Mesendoderm (in vitro differentiated cells): ENCODE measurements at regions not wholly inside any gene's neighbourhood (a gene's known extent, or its start where the extent isn't known, plus 50 kb on each side); places are given as distances from the start of the nearest gene placed in this dataset.

Experiments
- DNase-seq: peaks from one replicate; pipeline ENCODE4 v3.0.0; 2013
- H2AK5ac ChIP-seq: 2 replicates; pipeline ENCODE4 v1.6.1; 2013; ENCODE audit warnings: low read length, inconsistent platforms
- H2BK120ac ChIP-seq: 2 replicates; pipeline ENCODE4 v1.6.1; 2013; ENCODE audit warnings: low read depth, mild to moderate bottlenecking, low read length, moderate library complexity, mixed read lengths
- H2BK15ac ChIP-seq: replicated peaks from 2 replicates; pipeline ENCODE4 v1.6.1; 2013; ENCODE audit warnings: low read depth, mild to moderate bottlenecking, moderate library complexity
- H2BK5ac ChIP-seq: 2 replicates; pipeline ENCODE4 v1.6.1; 2013; ENCODE audit warnings: low read length, inconsistent platforms
- H3K18ac ChIP-seq: 2 replicates; pipeline ENCODE4 v1.6.1; 2013; ENCODE audit warnings: mild to moderate bottlenecking, low read length, mixed read lengths
- H3K23ac ChIP-seq: one replicate; pipeline ENCODE4 v1.6.1; 2013; ENCODE audit warnings: low read length
- H3K27ac ChIP-seq: 2 replicates; pipeline ENCODE4 v1.5.1; 2013; ENCODE audit warnings: low read depth, mild to moderate bottlenecking, inconsistent platforms, low read length, moderate library complexity
- H3K27me3 ChIP-seq: 2 replicates; pipeline ENCODE4 v1.6.1; 2013; ENCODE audit warnings: low read length, control low read depth, mild to moderate bottlenecking, inconsistent platforms; ENCODE audit not compliant: insufficient read depth, poor library complexity
- H3K36me3 ChIP-seq: 2 replicates; pipeline ENCODE4 v1.6.1; 2013; ENCODE audit warnings: low read length, inconsistent platforms; ENCODE audit not compliant: control insufficient read depth, insufficient read depth
- H3K4ac ChIP-seq: one replicate; pipeline ENCODE4 v1.6.1; 2013; ENCODE audit warnings: low read depth, mild to moderate bottlenecking, low read length, moderate library complexity
- H3K4me1 ChIP-seq: 2 replicates; pipeline ENCODE4 v1.6.1; 2013; ENCODE audit warnings: low read depth, low read length, inconsistent platforms; ENCODE audit not compliant: control insufficient read depth
- H3K4me2 ChIP-seq: 2 replicates; pipeline ENCODE4 v1.6.1; 2013; ENCODE audit warnings: low read length
- H3K4me3 ChIP-seq: 2 replicates; pipeline ENCODE4 v1.5.1; 2013; ENCODE audit warnings: mild to moderate bottlenecking, low read length
- H3K56ac ChIP-seq: one replicate; pipeline ENCODE4 v1.6.1; 2013; ENCODE audit warnings: low read length
- H3K79me1 ChIP-seq: 2 replicates; pipeline ENCODE4 v1.6.1; 2013; ENCODE audit warnings: low read length, inconsistent platforms
- H3K79me2 ChIP-seq: 2 replicates; pipeline ENCODE4 v1.6.1; 2013; ENCODE audit warnings: mild to moderate bottlenecking, low read length; ENCODE audit not compliant: control insufficient read depth, insufficient read depth
- H3K9ac ChIP-seq: 2 replicates; pipeline ENCODE4 v1.6.1; 2013; ENCODE audit warnings: low read length, inconsistent platforms
- H4K5ac ChIP-seq: one replicate; pipeline ENCODE4 v1.6.1; 2013; ENCODE audit warnings: low read length
- H4K8ac ChIP-seq: one replicate; pipeline ENCODE4 v1.6.1; 2013; ENCODE audit warnings: low read depth, mild to moderate bottlenecking, control low read depth, low read length, moderate library complexity
- WGBS: extraction: QIAGEN DNeasy Blood & Tissue Kit; methylation state at CpG from one replicate; pipeline ENCODE4 v1.1.7; 2013; ENCODE audit warnings: low lambda C conversion rate, missing lambda C conversion rate; ENCODE audit not compliant: insufficient coverage; ENCODE audit errors: extremely low coverage; 5-methylcytosine and 5-hydroxymethylcytosine counted together

DNA sequence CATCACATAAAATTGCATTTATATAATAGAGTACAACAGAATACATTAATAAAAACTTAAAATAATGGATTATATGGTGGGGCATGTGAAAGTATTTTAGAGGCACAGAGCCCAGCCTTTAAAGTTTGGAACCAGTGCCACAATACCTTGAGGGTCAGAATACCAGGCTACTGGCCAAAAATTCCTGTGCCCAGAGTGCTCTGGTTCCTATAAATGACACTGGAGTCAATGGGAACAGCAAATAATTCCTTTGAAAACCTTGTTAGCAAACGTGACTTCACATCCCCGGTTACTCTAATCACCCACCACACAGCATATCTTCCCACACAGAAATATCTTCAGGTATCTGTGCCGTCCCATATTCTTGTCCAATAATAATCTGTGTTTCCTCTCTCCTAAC is 1242.6 kb downstream of the DIAPH3 start:
- no peak for DNase-seq
- H3K4me2 ChIP-seq = no peak overlapping the region
- H4K5ac ChIP-seq = no peak overlapping the region
- H3K4ac ChIP-seq = no peak overlapping the region
- no peak overlapping the region for H2BK5ac ChIP-seq
- H2BK15ac ChIP-seq = no peak overlapping the region
- no peak overlapping the region for H3K27ac ChIP-seq
- no peak overlapping the region for H2AK5ac ChIP-seq
- no peak overlapping the region for H3K23ac ChIP-seq
- WGBS = no CpG with 5 or more reads among the region's 3 CpGs
- H3K4me1 ChIP-seq = no peaks in the 10 kb centered on the region
- H3K27me3 ChIP-seq = no peaks in the 10 kb centered on the region
- H3K79me1 ChIP-seq = no peaks in the 10 kb centered on the region
- no peaks in the 10 kb centered on the region for H3K36me3 ChIP-seq
- no peak overlapping the region for H3K9ac ChIP-seq
- H2BK120ac ChIP-seq = no peak overlapping the region
- no peak overlapping the region for H3K56ac ChIP-seq
- H4K8ac ChIP-seq = no peak overlapping the region
- no peaks in the 10 kb centered on the region for H3K79me2 ChIP-seq
- H3K18ac ChIP-seq = no peak overlapping the region
- H3K4me3 ChIP-seq = no peak overlapping the region

DNA sequence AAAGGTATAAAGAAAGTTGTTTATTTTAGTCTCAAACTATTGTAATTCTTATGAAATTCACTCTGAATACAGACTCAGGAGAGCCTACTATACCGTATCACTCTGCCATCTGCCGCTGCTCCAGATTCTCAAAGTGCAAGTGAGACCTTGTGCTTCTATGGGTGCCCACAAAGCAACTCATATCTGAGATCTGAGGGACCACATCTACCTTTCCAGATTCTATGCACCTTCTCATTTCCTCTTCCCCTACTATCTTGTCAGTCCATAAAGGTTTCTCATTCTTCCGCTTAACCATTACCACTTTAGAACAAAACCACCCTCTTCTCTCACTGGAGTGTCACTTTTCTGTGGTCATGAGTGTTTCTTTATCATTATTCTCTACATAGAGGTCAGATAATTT is 1236.9 kb downstream of the DIAPH3 start:
- Histone ChIP-seq H3K23ac (no peak overlapping the region), H4K5ac (no peak overlapping the region), H3K56ac (no peak overlapping the region), H3K4ac (no peak overlapping the region), H3K9ac (no peak overlapping the region), H2BK15ac (no peak overlapping the region), H3K79me2 (no peaks in the 10 kb centered on the region), H2AK5ac (no peak overlapping the region), H3K4me3 (no peak overlapping the region), H3K79me1 (no peaks in the 10 kb centered on the region), H3K4me2 (no peak overlapping the region), H2BK5ac (no peak overlapping the region), H4K8ac (no peak overlapping the region), H2BK120ac (no peak overlapping the region), H3K36me3 (no peaks in the 10 kb centered on the region), H3K18ac (no peak overlapping the region), H3K27ac (no peak overlapping the region), H3K4me1 (no peaks in the 10 kb centered on the region), H3K27me3 (no peaks in the 10 kb centered on the region)
- DNase-seq = no peak
- no CpG with 5 or more reads among the region's 3 CpGs for WGBS

DNA sequence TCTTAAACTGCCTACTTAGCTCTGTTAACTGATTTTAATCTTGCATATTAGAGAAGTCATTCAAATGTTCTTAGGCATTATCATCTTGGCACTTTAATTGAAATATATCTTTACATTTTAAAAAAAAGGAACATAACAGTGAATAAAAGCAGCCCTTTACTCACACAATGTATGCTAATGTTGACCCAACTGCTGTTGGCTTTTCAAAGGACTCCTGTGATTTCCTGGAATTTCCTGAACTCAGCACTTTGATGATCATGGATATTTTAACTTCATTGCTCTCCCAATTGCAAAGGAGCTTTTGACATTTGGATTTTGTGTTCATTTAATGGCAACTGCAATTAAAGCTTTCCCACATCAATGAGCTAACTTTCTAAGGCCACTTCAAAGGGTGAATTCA is 1230.3 kb downstream of the DIAPH3 start:
- Histone ChIP-seq H3K79me2 (no peaks in the 10 kb centered on the region), H2BK120ac (no peak overlapping the region), H3K4me1 (peaks cover 3% of the 10 kb centered on the region), H2BK15ac (no peak overlapping the region), H3K79me1 (no peaks in the 10 kb centered on the region), H4K5ac (no peak overlapping the region), H2AK5ac (no peak overlapping the region), H3K56ac (no peak overlapping the region), H3K4ac (no peak overlapping the region), H3K27me3 (no peaks in the 10 kb centered on the region), H3K4me3 (no peak overlapping the region), H3K4me2 (no peak overlapping the region), H3K23ac (no peak overlapping the region), H3K18ac (no peak overlapping the region), H3K27ac (no peak overlapping the region), H4K8ac (no peak overlapping the region), H3K36me3 (no peaks in the 10 kb centered on the region), H2BK5ac (no peak overlapping the region), H3K9ac (no peak overlapping the region)
- peak; percentile 8 for DNase-seq

DNA sequence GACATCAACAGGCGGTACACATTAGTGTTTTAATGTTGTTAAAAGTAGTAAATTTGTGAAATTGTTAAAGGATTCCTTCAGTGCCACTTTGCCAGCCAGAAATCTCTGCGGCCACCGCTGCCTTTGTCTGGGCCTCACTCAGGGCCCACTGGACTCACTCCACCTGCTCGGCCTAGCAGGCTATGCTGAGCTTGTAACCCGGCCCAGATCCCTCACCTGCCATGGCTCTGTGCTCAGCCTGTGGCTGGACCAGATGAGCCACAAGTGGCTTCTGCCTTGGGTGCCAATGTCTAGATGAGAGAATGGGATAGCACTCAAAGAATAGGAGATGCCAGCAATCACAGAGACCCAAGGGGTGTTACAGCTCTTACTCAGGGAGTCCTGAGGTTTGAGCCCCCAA is 1228.0 kb downstream of the DIAPH3 start:
- H3K4me1 ChIP-seq = peaks cover 3% of the 10 kb centered on the region
- H2BK5ac ChIP-seq = no peak overlapping the region
- no peak for DNase-seq
- H2BK120ac ChIP-seq = no peak overlapping the region
- H3K27ac ChIP-seq = no peak overlapping the region
- no peak overlapping the region for H3K4me2 ChIP-seq
- H2AK5ac ChIP-seq = no peak overlapping the region
- H3K79me2 ChIP-seq = no peaks in the 10 kb centered on the region
- H3K36me3 ChIP-seq = no peaks in the 10 kb centered on the region
- no peak overlapping the region for H3K56ac ChIP-seq
- no peak overlapping the region for H4K8ac ChIP-seq
- H2BK15ac ChIP-seq = no peak overlapping the region
- H3K27me3 ChIP-seq = no peaks in the 10 kb centered on the region
- H3K9ac ChIP-seq = no peak overlapping the region
- H3K4me3 ChIP-seq = no peak overlapping the region
- H3K79me1 ChIP-seq = no peaks in the 10 kb centered on the region
- H3K4ac ChIP-seq = no peak overlapping the region
- no peak overlapping the region for H4K5ac ChIP-seq
- H3K18ac ChIP-seq = no peak overlapping the region
- H3K23ac ChIP-seq = no peak overlapping the region
- no CpG with 5 or more reads among the region's 5 CpGs for WGBS

DNA sequence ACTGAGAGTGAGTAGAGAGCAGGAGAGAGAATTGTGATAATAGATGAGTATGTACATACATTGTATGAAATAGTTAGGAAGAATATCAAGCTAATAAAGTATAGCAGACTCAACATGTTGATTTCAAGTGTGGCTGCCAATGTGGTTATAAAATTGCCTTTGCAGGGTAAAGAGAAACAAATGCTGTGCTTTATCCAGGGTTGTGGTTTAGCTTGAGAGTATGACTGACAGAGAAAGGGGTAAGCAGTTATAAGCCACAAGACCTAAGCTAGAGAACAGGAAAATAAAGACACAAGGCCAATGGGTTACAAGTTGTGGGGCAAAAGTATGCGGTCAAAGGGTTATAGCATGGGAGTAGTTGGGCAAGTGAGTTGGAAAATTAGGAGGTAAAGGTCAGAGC is 1217.5 kb downstream of the DIAPH3 start:
- Histone ChIP-seq H2BK5ac (peak overlapping the region; percentile 12), H3K79me2 (no peaks in the 10 kb centered on the region), H2BK120ac (no peak overlapping the region), H3K56ac (no peak overlapping the region), H3K36me3 (no peaks in the 10 kb centered on the region), H3K9ac (no peak overlapping the region), H2AK5ac (no peak overlapping the region), H3K27me3 (no peaks in the 10 kb centered on the region), H2BK15ac (no peak overlapping the region), H3K4me1 (no peaks in the 10 kb centered on the region), H4K5ac (peak overlapping the region; percentile 50), H3K4ac (no peak overlapping the region), H3K4me2 (no peak overlapping the region), H3K27ac (no peak overlapping the region), H3K23ac (no peak overlapping the region), H3K18ac (no peak overlapping the region), H4K8ac (no peak overlapping the region), H3K4me3 (no peak overlapping the region), H3K79me1 (no peaks in the 10 kb centered on the region)
- no peak for DNase-seq
- no CpG with 5 or more reads among the region's 1 CpG for WGBS

DNA sequence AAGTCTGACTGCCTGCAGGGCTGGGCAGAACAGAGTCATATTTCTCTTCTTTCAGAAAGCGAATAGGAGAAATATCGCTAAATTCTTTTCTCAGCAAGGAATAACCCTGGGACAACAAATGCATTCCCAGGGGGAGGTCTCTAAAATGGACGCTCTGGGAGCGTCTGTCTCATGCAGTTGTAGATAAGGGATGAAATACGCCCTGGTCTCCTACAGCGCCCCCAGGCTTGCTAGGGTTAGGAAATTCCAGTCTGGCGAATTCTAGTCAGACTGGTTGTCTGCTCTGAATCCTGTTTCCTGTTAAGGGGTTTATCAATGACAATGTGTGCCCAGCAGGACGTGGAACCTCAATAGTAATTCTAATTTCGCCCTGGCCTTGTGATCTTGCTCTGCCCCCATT is 1214.1 kb downstream of the DIAPH3 start:
- no peak overlapping the region for H2BK15ac ChIP-seq
- no peak overlapping the region for H3K23ac ChIP-seq
- H3K36me3 ChIP-seq = no peaks in the 10 kb centered on the region
- no CpG with 5 or more reads among the region's 9 CpGs for WGBS
- H2AK5ac ChIP-seq = no peak overlapping the region
- H3K18ac ChIP-seq = no peak overlapping the region
- H4K8ac ChIP-seq = no peak overlapping the region
- no peak overlapping the region for H3K9ac ChIP-seq
- H3K4me2 ChIP-seq = no peak overlapping the region
- no peaks in the 10 kb centered on the region for H3K79me2 ChIP-seq
- no peak overlapping the region for H3K56ac ChIP-seq
- H2BK5ac ChIP-seq = no peak overlapping the region
- H3K27me3 ChIP-seq = no peaks in the 10 kb centered on the region
- H3K4me3 ChIP-seq = no peak overlapping the region
- no peaks in the 10 kb centered on the region for H3K79me1 ChIP-seq
- no peak overlapping the region for H3K27ac ChIP-seq
- no peaks in the 10 kb centered on the region for H3K4me1 ChIP-seq
- H3K4ac ChIP-seq = no peak overlapping the region
- peak; percentile 45 for DNase-seq
- no peak overlapping the region for H4K5ac ChIP-seq
- no peak overlapping the region for H2BK120ac ChIP-seq
